Stomach (tissue), 8 donors: ENCODE measurements at regions not wholly inside any gene's neighbourhood (a gene's known extent, or its start where the extent isn't known, plus 50 kb on each side); places are given as distances from the start of the nearest gene placed in this dataset.

ENCODE experiments used
- DNase-seq, 2 donors: peaks; one replicate each; pipeline versions ENCODE4 v3.0.0 to v3.0.0-alpha.2; 2013 to 2019
- H3K27ac ChIP-seq, 5 donors: fragments of 200-600 bp in 4 of 5; sonication (generic) in 4 of 5; one replicate each; pipeline ENCODE4 v1.5.1; 2013 to 2019; ENCODE audit warnings: mild to moderate bottlenecking in 1 of 5, moderate library complexity in 1 of 5
- H3K27me3 ChIP-seq, 3 donors: fragments of 200-600 bp; sonication (generic); one replicate each; pipeline ENCODE4 v1.5.1; 2017 to 2019; ENCODE audit warnings: mixed run types in 1 of 3
- H3K36me3 ChIP-seq, 4 donors: fragments of 200-600 bp; sonication (generic); 1 replicate in 3 of 4; 2 replicates in 1 of 4; pipeline ENCODE4 v1.5.1; 2016 to 2019
- H3K4me1 ChIP-seq, 4 donors: fragments of 200-600 bp; sonication (generic); one replicate each; pipeline ENCODE4 v1.5.1; 2016 to 2019
- H3K4me3 ChIP-seq, 4 donors: fragments of 200-600 bp; sonication (generic) in 3 of 4; one replicate each; pipeline ENCODE4 v1.5.1; 2016 to 2019; ENCODE audit warnings: mild to moderate bottlenecking in 1 of 4
- H3K9me3 ChIP-seq, 4 donors: fragments of 200-600 bp; sonication (generic); one replicate each; pipeline ENCODE4 v1.5.1; 2016 to 2019
- CTCF ChIP-seq, 7 experiments: fragments of 450-650 bp in 4 of 7; fragments of 200-600 bp in 3 of 7; sonication (generic) in 3 of 7; IDR thresholded peaks; one replicate each; pipeline ENCODE4 v1.5.1; 2016 to 2019; ENCODE audit warnings: antibody characterized with exemption in 7 of 7, control low read depth in 2 of 7, mild to moderate bottlenecking in 1 of 7
- EP300 ChIP-seq: sonication (generic); formaldehyde crosslinking; IDR thresholded peaks from one replicate; pipeline ENCODE4 v1.6.1; 2017; ENCODE audit warnings: antibody characterized with exemption
- POLR2A ChIP-seq, 4 donors: fragments of 450-650 bp; IDR thresholded peaks; one replicate each; pipeline ENCODE4 v1.6.1; 2016; ENCODE audit warnings: antibody characterized with exemption in 4 of 4, control low read depth in 2 of 4, mild to moderate bottlenecking in 1 of 4, moderate library complexity in 1 of 4
- POLR2AphosphoS5 ChIP-seq, 3 donors: sonication (generic); formaldehyde crosslinking; IDR thresholded peaks; one replicate each; pipeline ENCODE4 v1.6.1; 2016; ENCODE audit warnings: antibody characterized with exemption in 3 of 3
- WGBS, 5 donors: extraction: QIAGEN DNeasy Blood & Tissue Kit in 3 of 5; methylation state at CpG; one replicate each; pipeline versions ENCODE4 v1.1.5 to v1.1.7; 2013 to 2018; 5-methylcytosine and 5-hydroxymethylcytosine counted together
- intact Hi-C: fragments of 100-400 bp; cut with DNase I; formaldehyde crosslinking; loops from one replicate; pipeline ENCODE4 v1.15.1; 2023; ENCODE audit warnings: low total_unique reads
- donor health status: healthy with polysubstance abuse.
- donor health status: Bipolar disorder and iron deficiency.
- donor health status: healthy.

GRCh38 chr15:98196371-98196770, 235.9 kb downstream of the ARRDC4 start:
- H3K4me1 ChIP-seq, result no peaks in the 10 kb centered on the region
- TF ChIP-seq POLR2AphosphoS5 (IDR thresholded peaks at IDR 0.05), result no peak
- no peak overlapping the region for H3K4me3 ChIP-seq
- DNase-seq, result no peak
- intact Hi-C loops, result no loop called here
- 42 to 83% (median 69%) methylated on average over 4 to 6 of the region's 6 CpGs for WGBS, 5 donors
- H3K9me3 ChIP-seq, result no peaks in the 10 kb centered on the region
- no peak overlapping the region for H3K27ac ChIP-seq
- peaks cover 0 to 6% (median 5%) of the 10 kb centered on the region in 3 donors for H3K27me3 ChIP-seq
- no peaks in the 10 kb centered on the region for H3K36me3 ChIP-seq

- no peak for TF ChIP-seq POLR2AphosphoS5 (IDR thresholded peaks at IDR 0.05)
- TF ChIP-seq CTCF (IDR thresholded peaks at IDR 0.05), result no peak
- TF ChIP-seq POLR2A (IDR thresholded peaks at IDR 0.05), result no peak
- TF ChIP-seq EP300, result no peak
- Histone ChIP-seq H3K4me1 (no peaks in the 10 kb centered on the region), H3K27ac (no peak overlapping the region), H3K27me3 (peaks cover 0 to 6% (median 0%) of the 10 kb centered on the region in 3 donors), H3K9me3 (no peaks in the 10 kb centered on the region), H3K36me3 (no peaks in the 10 kb centered on the region), H3K4me3 (no peak overlapping the region)
- intact Hi-C loops, result no loop called here
- 63 to 68% (median 65%) methylated on average over 5 of the region's 5 CpGs for WGBS, 5 donors
- no peak for DNase-seq
These were observed 241.8 kb downstream of the ARRDC4 start for GRCh38 chr15:98202256-98202655.

GRCh38 chr15:98203872-98204660, 243.6 kb downstream of the ARRDC4 start:
- Histone ChIP-seq H3K27ac (no peak overlapping the region), H3K36me3 (no peaks in the 10 kb centered on the region), H3K27me3 (peaks cover 0 to 6% (median 0%) of the 10 kb centered on the region in 3 donors), H3K4me3 (no peak overlapping the region), H3K9me3 (no peaks in the 10 kb centered on the region), H3K4me1 (no peaks in the 10 kb centered on the region)
- DNase-seq, result no peak
- 89 to 96% (median 92%) methylated on average over 6 of the region's 6 CpGs for WGBS, 5 donors
- intact Hi-C loops, result no loop called here
- no peak for TF ChIP-seq POLR2A (IDR thresholded peaks at IDR 0.05)
- TF ChIP-seq POLR2AphosphoS5 (IDR thresholded peaks at IDR 0.05), result no peak
- TF ChIP-seq EP300, result no peak
- TF ChIP-seq CTCF (IDR thresholded peaks at IDR 0.05), result no peak

- Histone ChIP-seq H3K36me3 (no peaks in the 10 kb centered on the region), H3K9me3 (no peaks in the 10 kb centered on the region), H3K4me1 (no peaks in the 10 kb centered on the region), H3K27me3 (no peaks in the 10 kb centered on the region), H3K27ac (no peak overlapping the region), H3K4me3 (no peak overlapping the region)
- 61 to 73% (median 66%) methylated on average over 4 of the region's 4 CpGs for WGBS, 5 donors
- TF ChIP-seq POLR2AphosphoS5 (IDR thresholded peaks at IDR 0.05), result no peak
- no peak for TF ChIP-seq EP300
- TF ChIP-seq CTCF (IDR thresholded peaks at IDR 0.05), result no peak
- TF ChIP-seq POLR2A (IDR thresholded peaks at IDR 0.05), result no peak
- DNase-seq, result no peak
- intact Hi-C loops, result no loop called here
These were observed 247.4 kb downstream of the ARRDC4 start for GRCh38 chr15:98207928-98208327.

GRCh38 chr15:98213346-98213979, 253.0 kb downstream of the ARRDC4 start:
- no peaks in the 10 kb centered on the region for H3K27me3 ChIP-seq
- WGBS, 5 donors, result 66 to 87% (median 83%) methylated on average over 6 of the region's 6 CpGs
- no peak overlapping the region for H3K27ac ChIP-seq
- no peak overlapping the region for H3K4me3 ChIP-seq
- intact Hi-C loops, result no loop called here
- no peak for DNase-seq
- H3K36me3 ChIP-seq, result no peaks in the 10 kb centered on the region
- TF ChIP-seq CTCF (IDR thresholded peaks at IDR 0.05), result no peak
- no peak for TF ChIP-seq POLR2AphosphoS5 (IDR thresholded peaks at IDR 0.05)
- TF ChIP-seq POLR2A (IDR thresholded peaks at IDR 0.05), result no peak
- no peak for TF ChIP-seq EP300
- H3K9me3 ChIP-seq, result no peaks in the 10 kb centered on the region
- H3K4me1 ChIP-seq, result no peaks in the 10 kb centered on the region
